GM18858 (cell line): ENCODE measurements at regions not wholly inside any gene's neighbourhood (a gene's known extent, or its start where the extent isn't known, plus 50 kb on each side); places are given as distances from the start of the nearest gene placed in this dataset.

ENCODE experiments used
- ATAC-seq: cut with Tn5 transposase; IDR thresholded peaks from one replicate; pipeline ENCODE4 v1.9.1; 2021; ENCODE audit not compliant: unreplicated experiment

DNA sequence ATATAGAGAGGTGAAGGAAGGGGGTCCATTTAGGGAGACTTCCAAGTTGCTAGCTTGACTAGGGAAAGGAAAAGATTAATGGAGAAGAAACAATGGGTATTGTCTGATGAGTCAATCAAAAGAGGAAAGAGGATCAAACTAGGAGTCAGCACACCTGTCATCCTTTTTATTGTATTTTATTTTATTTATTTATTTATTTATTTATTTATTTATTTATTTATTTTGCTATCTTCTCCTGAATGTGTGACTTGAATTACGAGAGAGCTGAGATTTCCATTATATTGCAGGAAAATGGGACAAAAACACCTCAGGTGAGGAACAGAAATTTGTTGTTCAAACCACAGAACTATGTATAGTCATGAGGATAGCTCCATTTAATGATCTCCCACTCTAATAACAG lies 58.9 kb downstream of the NUDT11 start:
- no peak for ATAC-seq

DNA sequence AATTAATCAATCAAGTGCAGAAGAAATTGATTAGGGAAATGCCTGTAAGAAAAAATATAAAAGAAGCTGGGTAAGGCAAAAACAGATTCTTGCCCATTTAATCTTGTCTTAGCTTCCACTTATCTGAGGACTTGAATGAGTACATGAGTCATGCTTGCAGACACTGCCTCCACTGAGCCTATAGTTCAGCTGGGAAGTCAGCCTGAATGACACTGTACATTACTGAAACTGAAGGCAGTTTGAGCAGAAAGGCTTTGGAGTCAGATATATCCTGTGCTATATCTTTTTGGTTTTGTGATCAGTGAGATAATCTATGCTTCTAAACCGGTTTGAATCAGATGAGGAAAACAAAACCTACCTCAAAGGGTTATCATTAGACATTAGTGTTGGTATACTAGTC lies 61.3 kb downstream of the NUDT11 start:
- ATAC-seq: no peak

GRCh38 chrX:51421972-51422597 lies 74.3 kb downstream of the NUDT11 start:
- peak; percentile 51 for ATAC-seq

- ATAC-seq: no peak
These were observed 75.8 kb downstream of the NUDT11 start for GRCh38 chrX:51420610-51421009.

GRCh38 chrX:51408462-51408861 lies 75.8 kb downstream of the NUDT10 start:
- ATAC-seq: no peak

DNA sequence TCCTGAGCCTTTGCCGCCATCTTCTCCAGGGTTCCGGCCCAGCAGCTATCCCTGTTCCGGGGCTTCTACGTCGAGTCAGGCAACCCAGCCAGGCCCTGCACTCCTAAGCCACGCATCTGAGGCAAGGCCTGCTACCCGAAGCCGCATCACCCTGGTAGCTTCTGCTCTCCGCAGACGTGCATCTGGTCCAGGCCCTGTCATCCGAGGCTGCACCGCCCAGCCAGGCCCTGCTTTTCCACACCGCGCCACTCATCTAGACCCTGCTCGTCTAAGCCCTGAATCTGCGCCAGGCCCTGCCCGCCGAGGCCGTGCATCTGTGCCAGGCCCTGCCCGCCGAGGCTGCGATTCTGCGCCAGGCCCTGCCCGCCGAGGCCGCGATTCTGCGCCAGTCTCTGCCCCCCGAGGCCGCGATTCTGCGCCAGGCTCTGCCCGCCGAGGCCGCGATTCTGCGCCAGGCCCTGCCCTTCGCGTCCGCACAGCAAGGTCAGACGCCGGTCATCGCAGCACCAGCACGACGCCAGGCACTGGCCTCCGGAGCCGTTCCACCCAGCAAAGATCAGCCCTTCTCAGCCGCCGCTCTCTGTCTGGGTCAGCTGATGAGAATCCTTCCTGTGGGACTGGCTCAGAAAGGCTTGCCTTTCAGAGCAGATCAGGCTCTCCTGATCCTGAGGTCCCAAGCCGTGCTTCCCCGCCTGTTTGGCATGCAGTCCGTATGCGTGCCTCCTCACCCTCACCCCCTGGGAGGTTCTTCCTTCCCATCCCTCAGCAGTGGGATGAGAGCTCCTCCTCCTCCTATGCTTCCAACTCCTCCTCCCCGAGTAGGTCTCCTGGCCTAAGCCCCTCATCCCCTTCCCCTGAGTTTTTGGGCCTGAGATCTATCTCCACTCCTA lies 75.1 kb downstream of the NUDT10 start:
- no peak for ATAC-seq

DNA sequence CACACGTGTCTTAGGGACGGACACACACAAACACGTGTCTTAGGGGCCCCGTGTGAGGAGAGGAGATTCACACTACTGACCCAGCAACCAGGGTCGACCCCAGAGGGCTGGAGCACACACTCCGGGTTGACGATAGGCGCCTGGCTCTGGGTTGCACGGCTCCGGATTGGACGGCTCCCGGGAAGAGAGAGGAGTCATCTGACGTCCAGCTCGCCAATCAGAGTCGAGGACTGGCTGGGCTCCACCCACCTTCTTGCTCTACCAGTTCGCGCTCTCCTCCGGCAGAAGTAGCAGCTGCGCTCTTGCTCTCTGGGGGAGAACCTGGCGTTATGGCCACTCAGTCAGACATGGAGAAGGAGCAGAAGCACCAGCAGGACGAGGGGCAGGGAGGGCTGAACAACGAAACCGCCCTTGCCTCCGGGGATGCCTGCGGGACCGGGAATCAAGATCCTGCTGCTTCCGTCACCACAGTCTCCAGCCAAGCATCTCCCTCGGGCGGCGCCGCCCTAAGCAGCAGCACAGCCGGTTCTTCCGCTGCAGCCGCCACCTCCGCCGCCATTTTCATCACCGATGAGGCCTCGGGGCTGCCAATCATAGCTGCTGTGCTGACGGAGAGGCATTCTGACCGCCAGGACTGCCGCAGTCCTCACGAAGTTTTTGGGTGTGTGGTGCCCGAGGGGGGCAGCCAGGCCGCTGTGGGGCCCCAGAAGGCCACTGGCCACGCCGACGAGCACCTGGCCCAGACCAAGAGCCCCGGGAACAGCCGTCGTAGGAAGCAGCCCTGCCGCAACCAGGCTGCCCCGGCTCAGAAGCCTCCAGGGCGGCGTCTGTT lies 74.3 kb downstream of the NUDT10 start:
- no peak for ATAC-seq

DNA sequence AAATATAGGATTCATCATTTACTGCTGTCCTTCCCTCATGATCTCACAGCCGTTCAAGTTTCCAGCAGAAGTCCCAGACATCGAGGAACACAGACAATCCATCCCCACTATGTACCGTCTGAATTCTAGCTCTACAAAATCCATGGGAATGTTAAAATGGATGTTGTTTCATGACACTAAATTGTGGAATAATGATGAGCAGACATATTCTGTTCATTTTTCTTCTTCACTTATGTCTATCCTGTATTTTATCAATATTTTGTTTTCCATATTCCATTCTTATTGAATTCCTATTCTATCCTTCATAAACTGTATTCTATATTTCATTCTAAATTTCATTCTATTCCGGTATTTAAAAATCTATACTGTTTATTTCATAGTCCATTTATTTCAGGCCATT lies 71.8 kb downstream of the NUDT10 start:
- no peak for ATAC-seq

DNA sequence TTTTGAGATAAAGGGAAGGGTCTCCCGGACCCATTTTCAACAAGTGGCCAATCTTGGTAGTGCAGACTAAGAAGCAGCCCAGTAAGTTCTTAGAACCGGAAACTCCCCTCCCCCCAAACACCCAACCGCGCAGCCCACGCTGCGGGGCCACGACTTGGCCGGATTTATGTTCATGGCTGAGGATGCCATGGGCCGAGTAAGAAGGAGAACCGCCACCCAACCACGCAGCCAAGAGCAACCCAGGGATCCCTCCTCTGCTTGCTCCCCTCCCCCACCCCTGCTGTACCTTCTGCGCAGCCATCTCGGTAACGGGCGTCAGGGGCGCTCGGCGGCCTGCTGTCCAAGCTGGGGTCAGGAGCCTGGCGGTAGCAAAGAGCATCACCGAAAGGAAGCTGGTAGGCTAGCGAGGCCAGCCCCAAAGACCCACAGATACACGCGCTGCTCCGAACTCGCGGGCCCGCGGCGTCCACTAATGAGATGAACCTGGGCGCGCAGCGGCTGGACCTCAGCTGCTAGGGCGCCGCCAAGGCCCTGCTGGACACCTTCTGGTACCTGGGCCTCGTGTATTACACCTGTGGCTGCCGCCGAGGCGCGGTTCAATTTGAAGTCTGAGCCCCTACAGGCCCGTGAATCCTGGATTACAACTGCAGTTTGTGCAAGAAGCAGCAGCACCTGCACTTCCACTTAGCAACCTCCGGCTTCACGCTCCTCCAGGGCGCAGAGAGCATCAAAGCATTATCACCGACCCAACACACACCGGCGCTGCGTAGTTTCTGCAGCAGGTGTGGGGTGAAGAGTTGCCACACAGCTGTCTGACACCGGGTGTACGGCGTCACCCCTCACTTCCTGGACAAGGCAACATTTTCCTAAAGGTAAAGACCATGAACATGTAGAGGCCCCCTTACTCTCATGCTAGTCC lies 63.4 kb downstream of the NUDT10 start:
- no peak for ATAC-seq

GRCh38 chrX:51395480-51395809 lies 62.8 kb downstream of the NUDT10 start:
- no peak for ATAC-seq
